ENCODE measurements at regions not wholly inside any gene's neighbourhood (a gene's known extent, or its start where the extent isn't known, plus 50 kb on each side); places are given as distances from the start of the nearest gene placed in this dataset.

DNA sequence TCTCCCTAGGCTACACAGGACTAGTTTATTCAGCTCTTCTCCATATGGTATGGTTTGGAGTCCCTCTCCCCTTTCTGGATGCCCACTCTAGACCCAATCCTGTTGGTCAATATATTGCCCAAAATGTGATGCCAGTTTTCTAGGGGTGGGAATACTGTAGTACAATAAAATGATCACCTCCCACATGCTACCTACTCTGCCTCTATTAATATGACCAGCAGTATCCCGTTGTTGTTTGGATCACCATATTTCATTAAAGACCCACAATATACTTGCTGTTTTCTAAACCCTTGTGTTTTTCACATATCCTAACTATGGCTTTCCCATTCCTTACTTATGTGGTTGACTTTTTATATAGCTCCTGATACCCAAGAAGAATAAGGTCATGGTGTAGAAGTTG, 95.9 kb upstream of the IGSF21 start:
- no peak for TF ChIP-seq GABPA (IDR thresholded peaks at IDR 0.05; ENCODE audit: borderline replicate concordance, insufficient read depth, low read length)
- TF ChIP-seq CBX8 (IDR thresholded peaks at IDR 0.05; ENCODE audit: borderline replicate concordance, low read depth, low read length) = no peak
- Histone ChIP-seq H4K20me1 (replicated peaks in 1 of 2; ENCODE audit: control insufficient read depth in 1 of 2, insufficient read depth in 2 of 2, low read length in 2 of 2) (no peaks in the 10 kb centered on the region), H3K56ac (replicated peaks; ENCODE audit: insufficient read length, low read depth, low read length) (no peak overlapping the region), H3K79me1 (ENCODE audit: low read depth, low read length) (no peaks in the 10 kb centered on the region), H3K14ac (ENCODE audit: insufficient read length) (no peak overlapping the region), H3K4me1 (replicated peaks in 1 of 4; ENCODE audit: control insufficient read depth in 3 of 4, insufficient read depth in 4 of 4, low read length in 3 of 4) (peaks cover 5 to 10% (median 5%) of the 10 kb centered on the region in 4 experiments), H3K36me3 (ENCODE audit: control insufficient read depth in 2 of 4, insufficient read depth in 4 of 4, low read length in 3 of 4) (no peaks in the 10 kb centered on the region), H2AFZ (ENCODE audit: low read length) (no peak overlapping the region), H3K4ac (replicated peaks; ENCODE audit: insufficient read length, low read depth, low read length) (no peak overlapping the region), H3K23ac (ENCODE audit: insufficient read length) (no peak overlapping the region), H3K27ac (ENCODE audit: low read depth, low read length) (no peak overlapping the region), H2BK12ac (ENCODE audit: low read depth, low read length) (no peak overlapping the region), H3K79me2 (ENCODE audit: control insufficient read depth in 1 of 2, insufficient read depth in 2 of 2, low read length in 2 of 2) (no peaks in the 10 kb centered on the region), H2BK5ac (ENCODE audit: low read depth, low read length) (no peak overlapping the region), H3K23me2 (ENCODE audit: low read depth, low read length) (no peaks in the 10 kb centered on the region; the same call in 1 of the 2 replicates), H2BK15ac (ENCODE audit: low read length) (no peak overlapping the region), H3K27me3 (replicated peaks in 1 of 4; ENCODE audit: control insufficient read depth in 3 of 4, extremely low read depth in 1 of 4, insufficient read depth in 3 of 4, low read length in 3 of 4) (no peaks in the 10 kb centered on the region; a peak in 1 of 7 replicates), H2AK5ac (ENCODE audit: low read depth, low read length) (no peak overlapping the region), H3K4me3 (ENCODE audit: extremely low read depth in 1 of 4, insufficient read depth in 2 of 4, low read depth in 3 of 4, low read length in 4 of 4) (no peak overlapping the region), H2BK20ac (ENCODE audit: low read length) (no peak overlapping the region), H3K18ac (ENCODE audit: extremely low read depth, low read length) (no peak overlapping the region), H3K9me3 (ENCODE audit: insufficient read depth in 2 of 2, low read depth in 1 of 2, low read length in 1 of 2) (no peaks in the 10 kb centered on the region; a peak in 1 of 4 replicates), H4K8ac (ENCODE audit: extremely low read depth, insufficient read depth, low read length) (no peak overlapping the region), H2BK120ac (replicated peaks; ENCODE audit: low read depth, low read length) (no peak overlapping the region), H4K5ac (ENCODE audit: insufficient read length, low read depth, low read length) (no peak overlapping the region), H3K9ac (replicated peaks in 1 of 4; ENCODE audit: extremely low read depth in 1 of 4, low read depth in 3 of 4, low read length in 3 of 4) (no peak overlapping the region), H4K91ac (replicated peaks; ENCODE audit: insufficient read length, low read length) (no peak overlapping the region), H3K4me2 (ENCODE audit: insufficient read depth in 1 of 2, low read depth in 2 of 2, low read length in 2 of 2) (no peak overlapping the region)
- 94% methylated on average over 1 of the region's 1 CpG; no CpG with 5 or more reads in 1 of the 2 experiments for WGBS, 2 experiments (ENCODE audit: extremely low coverage in 1 of 2, insufficient coverage in 1 of 2, insufficient read length in 1 of 2, insufficient replicate concordance in 2 of 2, low coverage in 1 of 2, low lambda C conversion rate in 2 of 2, missing lambda C conversion rate in 1 of 2)
- no peak for DNase-seq (ENCODE audit: low read depth in 1 of 2, low spot score in 2 of 2)
- ChIA-PET POLR2A (ENCODE audit: partially characterized antibody) (no interaction called here), CTCF (ENCODE audit: partially characterized antibody) (interaction anchor here (0.7 to 1.7 kb wide), 2 partner anchors 14 to 557 kb away, joined by 3 to 4 read pairs; no protein-coding TSS in a partner anchor)
- no peak for FAIRE-seq
